PC-9 (cell line): ENCODE measurements at regions not wholly inside any gene's neighbourhood (a gene's known extent, or its start where the extent isn't known, plus 50 kb on each side); places are given as distances from the start of the nearest gene placed in this dataset.

Experiments
- EZH2 ChIP-seq: fragments of 200-600 bp; sonication (generic); IDR thresholded peaks from 2 replicates; pipeline ENCODE4 v1.8.0; 2017; ENCODE audit warnings: antibody characterized with exemption, low read depth
- TF ChIP-seq, protein P1 (sequence below): fragments of 200-600 bp; sonication (generic); conservative IDR thresholded peaks from 2 replicates; pipeline ENCODE4 v1.6.1; 2017; ENCODE audit warnings: mixed run types, antibody characterized with exemption, mild to moderate bottlenecking, moderate library complexity

GRCh38 chr14:65308536-65308935 lies 104.0 kb upstream of the FUT8 start:
- TF ChIP-seq, protein P1, sequence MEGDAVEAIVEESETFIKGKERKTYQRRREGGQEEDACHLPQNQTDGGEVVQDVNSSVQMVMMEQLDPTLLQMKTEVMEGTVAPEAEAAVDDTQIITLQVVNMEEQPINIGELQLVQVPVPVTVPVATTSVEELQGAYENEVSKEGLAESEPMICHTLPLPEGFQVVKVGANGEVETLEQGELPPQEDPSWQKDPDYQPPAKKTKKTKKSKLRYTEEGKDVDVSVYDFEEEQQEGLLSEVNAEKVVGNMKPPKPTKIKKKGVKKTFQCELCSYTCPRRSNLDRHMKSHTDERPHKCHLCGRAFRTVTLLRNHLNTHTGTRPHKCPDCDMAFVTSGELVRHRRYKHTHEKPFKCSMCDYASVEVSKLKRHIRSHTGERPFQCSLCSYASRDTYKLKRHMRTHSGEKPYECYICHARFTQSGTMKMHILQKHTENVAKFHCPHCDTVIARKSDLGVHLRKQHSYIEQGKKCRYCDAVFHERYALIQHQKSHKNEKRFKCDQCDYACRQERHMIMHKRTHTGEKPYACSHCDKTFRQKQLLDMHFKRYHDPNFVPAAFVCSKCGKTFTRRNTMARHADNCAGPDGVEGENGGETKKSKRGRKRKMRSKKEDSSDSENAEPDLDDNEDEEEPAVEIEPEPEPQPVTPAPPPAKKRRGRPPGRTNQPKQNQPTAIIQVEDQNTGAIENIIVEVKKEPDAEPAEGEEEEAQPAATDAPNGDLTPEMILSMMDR: no peak
- no peak for TF ChIP-seq EZH2
